ENCODE measurements at regions not wholly inside any gene's neighbourhood (a gene's known extent, or its start where the extent isn't known, plus 50 kb on each side); places are given as distances from the start of the nearest gene placed in this dataset.
"Not testable (repeated sequence)": the region's sequence is repeated elsewhere in the genome, so short reads cannot be mapped to it uniquely, and the experiment has no call there.

- DNase-seq: no peak
Observed at GRCh38 chr13:69264362-69265334, 843.0 kb upstream of the ATXN8OS start.

DNA sequence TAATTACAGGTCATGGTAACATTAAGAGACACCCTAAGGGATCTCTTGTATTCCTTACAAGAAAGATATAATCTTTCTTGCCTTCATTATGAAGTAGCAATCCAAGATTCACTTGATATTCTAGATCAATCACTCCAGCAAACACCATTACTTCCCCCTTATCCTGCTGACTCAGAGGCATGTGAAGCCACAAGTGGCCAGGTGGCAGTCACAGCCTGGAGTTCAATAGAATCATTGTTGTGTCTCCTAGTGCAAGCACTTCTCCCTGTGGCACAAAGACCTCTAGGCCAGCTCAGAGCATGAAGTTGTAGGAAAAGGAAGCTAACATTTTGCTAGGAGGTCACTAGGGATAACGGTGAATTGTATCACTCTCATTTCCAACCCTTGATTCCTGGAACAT, 864.3 kb upstream of the ATXN8OS start:
- no peak for DNase-seq

DNA sequence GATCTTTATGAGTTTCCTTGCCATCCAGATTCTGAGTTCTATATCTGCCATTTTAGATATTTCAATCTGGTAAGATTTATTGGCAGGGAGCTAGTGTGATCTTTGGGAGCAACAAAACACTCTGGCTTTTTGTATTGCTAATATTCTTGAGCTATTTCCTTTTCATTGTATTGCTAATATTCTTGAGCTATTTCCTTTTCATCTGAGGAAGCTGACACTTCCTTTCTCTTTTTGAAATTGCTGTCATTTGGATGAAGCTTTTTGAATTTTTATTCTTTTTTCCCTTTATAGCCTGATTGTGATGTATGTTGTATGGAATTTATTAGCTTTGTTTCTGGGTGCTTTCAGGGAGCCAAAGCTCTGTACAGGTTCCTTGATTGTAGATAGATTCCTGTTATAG, 873.5 kb upstream of the ATXN8OS start:
- no peak for DNase-seq

DNA sequence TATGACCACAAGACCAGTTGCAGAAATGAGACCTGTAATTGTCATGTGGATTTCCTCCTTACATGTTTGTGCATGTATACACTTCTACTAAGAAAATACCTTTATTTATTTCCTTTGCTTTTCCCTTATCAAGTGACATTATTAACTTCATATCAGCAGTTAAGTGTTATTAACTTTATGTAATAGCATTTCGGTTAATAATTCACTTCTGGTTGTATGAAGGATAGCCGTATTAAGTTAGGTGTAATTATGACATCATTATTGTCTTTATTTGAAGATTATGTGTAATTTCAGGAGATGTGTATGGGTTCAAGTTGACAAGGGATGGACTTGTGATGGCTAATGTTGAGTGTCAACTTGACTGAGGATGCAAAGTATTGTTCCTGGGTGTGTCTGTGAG, 881.2 kb upstream of the ATXN8OS start:
- DNase-seq: no peak

GRCh38 chr13:69221633-69222498, 885.8 kb upstream of the ATXN8OS start:
- not testable (repeated sequence) for DNase-seq

GRCh38 chr13:69213396-69213795, 894.2 kb upstream of the ATXN8OS start:
- DNase-seq: no peak

- DNase-seq: no peak
Observed at GRCh38 chr13:69204620-69205019, 903.0 kb upstream of the ATXN8OS start.

GRCh38 chr13:69202996-69203395, 904.6 kb upstream of the ATXN8OS start:
- no peak for DNase-seq

- no peak for DNase-seq
Observed at GRCh38 chr13:69199664-69200063, 908.0 kb upstream of the ATXN8OS start.

GRCh38 chr13:69198706-69199105, 908.9 kb upstream of the ATXN8OS start:
- no peak for DNase-seq

DNA sequence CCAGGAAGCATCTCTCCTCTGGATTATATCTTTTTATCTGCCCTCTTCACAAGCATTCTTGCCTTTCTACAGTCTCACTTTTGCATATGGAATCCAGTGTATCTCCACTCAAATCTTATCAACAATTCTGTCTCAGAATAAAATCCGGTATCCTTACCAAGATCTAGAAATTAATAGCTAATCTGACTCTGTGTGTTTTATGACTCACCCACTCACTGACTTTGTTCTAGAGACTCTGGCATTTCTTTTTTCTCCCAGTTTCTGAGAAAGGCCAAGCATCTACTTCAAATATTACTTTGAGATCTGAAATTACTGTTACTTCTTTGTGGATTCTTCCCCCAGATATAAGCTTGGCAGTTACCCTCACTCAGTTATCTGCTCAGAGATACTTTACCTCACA, 913.5 kb upstream of the ATXN8OS start:
- DNase-seq: no peak

- DNase-seq: no peak
Observed at GRCh38 chr13:69180034-69180433, 927.6 kb upstream of the ATXN8OS start.

DNA sequence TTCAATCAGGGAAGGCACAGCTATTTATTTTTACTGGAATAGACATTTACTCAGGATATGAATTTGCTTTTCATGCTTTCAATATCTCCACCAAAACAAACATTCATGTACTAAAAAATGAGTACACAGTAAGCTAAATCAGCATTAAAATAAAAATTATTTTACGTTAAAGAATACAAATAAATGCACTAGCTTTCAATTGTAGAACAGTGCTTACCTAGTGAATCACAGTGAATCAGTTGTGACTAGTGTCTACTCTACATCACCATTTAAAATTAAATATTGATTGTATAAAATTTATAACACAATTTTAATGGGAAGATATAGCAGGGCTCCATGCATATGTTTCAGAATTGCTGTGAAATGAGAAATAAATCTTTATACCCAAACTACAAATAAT, 929.6 kb upstream of the ATXN8OS start:
- no peak for DNase-seq

DNA sequence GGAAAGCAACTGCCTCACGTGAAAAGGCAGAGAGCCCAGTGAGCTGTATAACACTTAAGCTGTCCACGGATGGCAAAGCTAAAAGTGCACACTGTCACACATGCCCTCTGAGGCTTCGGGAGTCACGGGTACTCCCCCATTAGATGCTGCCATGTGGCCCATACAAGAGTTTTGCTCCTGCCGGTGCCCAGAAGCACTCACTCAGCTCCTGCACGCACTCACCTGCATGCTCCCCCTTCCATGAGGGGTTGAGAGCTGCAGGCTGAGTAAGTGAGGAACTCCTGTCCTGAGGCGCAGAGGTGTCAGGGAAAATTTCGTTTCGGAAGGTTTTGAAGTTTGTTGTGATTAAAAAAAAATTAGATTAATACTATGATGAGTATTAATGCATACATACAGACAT, 939.2 kb upstream of the ATXN8OS start:
- DNase-seq: no peak

GRCh38 chr13:69155136-69155535, 952.5 kb upstream of the ATXN8OS start:
- DNase-seq: no peak

- no peak for DNase-seq
Observed at GRCh38 chr13:69142101-69142500, 965.5 kb upstream of the ATXN8OS start.

DNA sequence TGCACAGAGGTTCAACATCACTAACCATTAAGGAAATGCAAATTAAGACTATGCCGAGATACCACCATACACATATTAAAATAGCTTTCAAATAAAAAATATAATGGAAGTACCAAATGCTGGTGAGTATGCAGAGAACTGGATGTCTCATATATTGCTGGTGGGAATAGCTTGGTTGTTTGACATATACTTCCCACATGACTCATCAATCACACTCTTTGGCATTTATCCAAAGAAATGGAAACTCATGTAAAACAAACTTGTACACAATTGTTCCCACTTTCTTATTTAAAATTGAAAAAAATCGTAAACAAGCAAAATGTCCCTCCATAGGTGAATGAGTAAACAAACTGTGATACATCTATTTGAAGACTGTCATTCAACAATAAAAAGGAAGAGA, 982.6 kb upstream of the ATXN8OS start:
- DNase-seq: no peak

DNA sequence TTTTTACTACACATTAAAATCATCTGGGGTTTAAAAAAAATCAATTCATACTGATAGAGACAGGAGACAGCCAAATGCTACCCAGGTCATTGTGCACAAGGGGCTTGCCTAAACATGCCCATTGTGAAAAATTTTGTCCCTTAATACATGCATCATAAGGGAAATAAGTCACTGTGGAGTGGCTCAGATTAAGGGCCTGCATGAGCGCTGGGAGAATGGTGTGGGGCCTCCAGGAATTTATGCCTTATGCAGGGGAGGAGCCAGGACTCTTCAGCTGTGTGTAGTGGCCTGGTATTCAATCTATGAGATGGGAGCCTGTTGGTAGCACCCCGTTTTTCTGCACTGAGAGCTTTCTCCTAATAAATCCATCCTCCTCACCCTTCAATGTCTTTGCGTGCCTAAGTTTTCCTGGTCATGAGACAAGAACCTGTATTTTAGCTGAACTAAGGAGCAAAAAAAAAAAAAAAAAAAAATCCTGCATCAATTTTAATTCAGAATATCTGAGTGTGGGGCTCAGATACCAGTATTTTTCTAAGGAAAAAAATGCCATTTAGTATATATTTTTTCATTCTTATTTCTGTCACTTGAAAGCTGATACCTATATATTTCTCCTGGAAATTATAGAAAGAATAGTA, 997.6 kb upstream of the ATXN8OS start:
- no peak for DNase-seq

DNA sequence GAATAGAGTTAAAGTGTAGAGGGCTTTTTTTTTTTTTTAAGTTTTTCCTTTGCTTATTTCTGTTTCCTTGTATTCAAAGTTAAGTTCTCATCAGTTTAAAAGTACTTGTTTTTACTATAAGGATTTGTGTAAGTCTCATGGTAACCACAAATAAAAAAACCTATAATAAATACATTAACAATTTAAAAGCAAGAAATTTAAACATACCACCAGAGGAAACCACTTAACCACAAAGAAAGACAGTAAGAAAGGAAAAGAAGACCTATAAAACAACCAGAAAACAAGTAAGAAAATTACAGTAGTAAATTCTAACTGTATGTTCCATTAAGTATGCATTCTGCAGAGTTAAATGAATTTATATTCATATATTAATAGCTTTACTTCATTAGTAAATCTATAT, 999.1 kb upstream of the ATXN8OS start:
- no peak for DNase-seq

- no peak for DNase-seq
Observed at GRCh38 chr13:69107436-69107835, 1000.2 kb upstream of the ATXN8OS start.

DNA sequence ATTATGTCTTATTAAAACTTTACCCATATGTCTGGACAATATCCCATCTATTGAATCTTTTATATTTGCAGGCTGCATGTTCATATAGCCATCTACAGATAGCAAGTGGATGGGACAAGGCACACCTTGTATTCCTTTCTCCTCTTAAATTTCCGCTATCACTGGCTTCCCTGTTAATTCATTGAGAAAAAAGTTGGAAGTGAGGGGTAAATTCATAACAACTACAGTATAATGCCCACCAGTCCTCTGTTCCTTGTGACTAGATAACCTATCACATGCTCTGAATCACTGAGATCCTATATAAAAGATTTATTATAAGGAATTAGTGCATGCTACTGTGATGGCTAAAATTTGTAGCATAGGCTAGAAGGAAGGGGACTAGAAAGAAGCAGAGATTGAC, 1005.8 kb upstream of the ATXN8OS start:
- no peak for DNase-seq

- no peak for DNase-seq
Observed at GRCh38 chr13:69094485-69094884, 1013.1 kb upstream of the ATXN8OS start.

DNA sequence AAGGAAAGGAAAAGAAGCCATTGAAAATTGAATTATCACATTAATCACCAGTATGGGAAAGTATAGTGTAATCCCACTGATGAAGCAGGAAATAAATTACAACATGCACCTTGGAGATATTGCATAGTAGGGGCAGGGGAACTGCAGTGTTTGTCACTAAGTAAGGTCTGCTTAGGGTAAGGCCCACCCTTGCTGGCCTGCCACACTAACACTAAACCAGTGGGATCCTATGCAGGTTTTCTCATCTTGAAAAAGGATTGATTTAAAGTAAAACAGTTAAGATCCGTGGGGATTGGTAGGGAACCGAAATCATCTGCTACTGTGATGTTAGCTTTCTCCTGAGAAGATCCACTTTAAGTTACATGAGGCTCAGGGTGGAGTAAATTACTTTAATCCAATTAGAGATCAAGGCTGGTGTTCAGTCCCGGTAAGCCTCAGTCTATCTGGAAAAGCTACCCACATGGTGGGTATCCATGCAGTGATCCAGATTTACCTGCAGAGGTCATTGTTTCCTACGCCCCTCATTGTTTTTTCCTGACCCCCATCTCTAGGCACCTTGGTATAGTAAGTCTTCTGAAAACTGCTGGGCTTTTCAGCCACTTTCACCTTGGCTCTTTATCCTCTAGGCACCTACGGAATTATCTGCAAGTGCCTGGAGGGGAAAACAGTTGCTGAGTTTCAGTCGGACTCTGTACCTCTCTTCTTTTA, 1014.9 kb upstream of the ATXN8OS start:
- DNase-seq: no peak
